ENCODE measurements at regions not wholly inside any gene's neighbourhood (a gene's known extent, or its start where the extent isn't known, plus 50 kb on each side); places are given as distances from the start of the nearest gene placed in this dataset.

DNA sequence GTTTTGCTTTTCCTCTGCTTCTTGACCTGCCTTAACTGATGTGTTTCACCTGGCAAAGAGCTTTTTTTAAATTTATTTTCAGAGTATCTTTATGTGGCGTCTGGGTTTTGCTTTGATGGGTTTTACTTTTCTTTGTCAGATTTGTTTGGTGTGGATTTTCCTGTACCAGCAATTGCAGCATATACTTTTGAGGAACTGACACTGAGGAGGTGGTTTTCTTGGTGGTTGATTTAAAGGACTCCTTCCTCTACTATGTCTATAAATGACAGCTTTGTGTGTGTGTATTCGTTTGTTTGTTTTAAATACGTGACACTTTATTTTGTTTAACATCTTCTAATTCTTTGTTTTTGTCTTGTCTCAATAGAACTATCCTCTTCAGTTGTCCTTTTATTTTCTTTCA lies 1071.9 kb upstream of the ARRDC3 start:
- no peak for DNase-seq (ENCODE audit: extremely low read depth, low read depth)
- TF ChIP-seq, protein P1, sequence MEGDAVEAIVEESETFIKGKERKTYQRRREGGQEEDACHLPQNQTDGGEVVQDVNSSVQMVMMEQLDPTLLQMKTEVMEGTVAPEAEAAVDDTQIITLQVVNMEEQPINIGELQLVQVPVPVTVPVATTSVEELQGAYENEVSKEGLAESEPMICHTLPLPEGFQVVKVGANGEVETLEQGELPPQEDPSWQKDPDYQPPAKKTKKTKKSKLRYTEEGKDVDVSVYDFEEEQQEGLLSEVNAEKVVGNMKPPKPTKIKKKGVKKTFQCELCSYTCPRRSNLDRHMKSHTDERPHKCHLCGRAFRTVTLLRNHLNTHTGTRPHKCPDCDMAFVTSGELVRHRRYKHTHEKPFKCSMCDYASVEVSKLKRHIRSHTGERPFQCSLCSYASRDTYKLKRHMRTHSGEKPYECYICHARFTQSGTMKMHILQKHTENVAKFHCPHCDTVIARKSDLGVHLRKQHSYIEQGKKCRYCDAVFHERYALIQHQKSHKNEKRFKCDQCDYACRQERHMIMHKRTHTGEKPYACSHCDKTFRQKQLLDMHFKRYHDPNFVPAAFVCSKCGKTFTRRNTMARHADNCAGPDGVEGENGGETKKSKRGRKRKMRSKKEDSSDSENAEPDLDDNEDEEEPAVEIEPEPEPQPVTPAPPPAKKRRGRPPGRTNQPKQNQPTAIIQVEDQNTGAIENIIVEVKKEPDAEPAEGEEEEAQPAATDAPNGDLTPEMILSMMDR (IDR thresholded peaks at IDR 0.05; ENCODE audit: low read depth, low read length) = no peak

DNA sequence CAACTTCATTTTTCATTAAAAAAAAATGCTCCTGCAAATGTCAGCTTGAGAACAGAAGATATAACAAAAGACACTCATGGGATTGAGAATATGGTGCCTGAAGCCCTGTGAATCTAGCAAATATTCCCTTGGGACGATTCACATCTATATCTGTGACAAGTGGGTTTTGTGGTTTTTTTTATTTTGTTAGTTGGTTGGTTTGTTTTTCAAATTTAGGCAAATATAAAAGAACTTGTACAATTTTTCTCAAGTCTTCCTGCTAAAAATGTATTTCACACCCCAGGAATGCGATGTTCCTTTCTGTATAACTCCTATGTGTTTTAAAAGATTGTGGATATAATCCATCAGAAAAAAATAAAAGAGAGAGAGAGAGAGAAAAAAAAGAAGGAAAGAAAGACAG lies 1061.8 kb upstream of the ARRDC3 start:
- DNase-seq (ENCODE audit: extremely low read depth, low read depth) = no peak
- TF ChIP-seq, protein P1 (IDR thresholded peaks at IDR 0.05; ENCODE audit: low read depth, low read length) = no peak

DNA sequence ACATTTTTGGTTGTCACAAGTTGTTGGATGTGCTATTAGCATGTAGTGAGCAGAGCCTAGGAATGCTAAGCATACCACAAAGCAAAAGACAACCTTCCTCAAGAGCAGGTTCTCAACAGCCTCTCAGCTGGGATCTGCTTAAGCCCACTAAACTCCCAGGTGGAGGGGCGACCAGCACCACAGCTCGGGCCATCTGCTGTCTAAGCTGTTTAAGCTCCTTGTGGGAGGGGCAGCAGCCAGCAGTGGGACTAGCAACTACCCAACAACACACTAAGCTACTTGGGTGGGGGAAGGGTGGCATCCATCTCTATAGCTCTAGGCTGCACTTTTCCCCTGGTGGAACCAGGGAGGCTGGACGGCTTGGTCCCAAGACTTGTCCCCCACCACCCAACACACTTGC lies 1052.7 kb upstream of the ARRDC3 start:
- no peak for DNase-seq (ENCODE audit: extremely low read depth, low read depth)
- TF ChIP-seq, protein P1 (IDR thresholded peaks at IDR 0.05; ENCODE audit: low read depth, low read length) = no peak

DNA sequence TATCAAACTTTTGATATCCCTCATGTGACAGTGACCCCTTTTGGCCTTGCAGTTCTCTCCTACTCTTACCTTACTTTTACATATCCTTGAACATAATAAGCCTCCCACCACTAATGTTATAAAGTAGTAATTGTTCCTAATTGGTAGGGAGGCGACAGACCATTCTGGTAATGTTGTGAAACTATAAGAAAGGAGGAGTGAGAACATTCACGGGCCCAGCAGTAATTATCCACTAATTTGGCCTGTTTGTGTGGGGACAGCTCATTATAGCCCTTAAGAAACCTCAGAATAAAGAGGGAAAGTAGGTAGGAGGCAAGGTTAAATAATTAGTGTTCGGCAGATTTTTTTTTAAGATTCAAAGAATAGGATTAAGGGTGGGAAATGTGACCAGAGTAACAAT lies 1046.5 kb upstream of the ARRDC3 start:
- DNase-seq (ENCODE audit: extremely low read depth, low read depth) = no peak
- TF ChIP-seq, protein P1 (IDR thresholded peaks at IDR 0.05; ENCODE audit: low read depth, low read length) = no peak

DNA sequence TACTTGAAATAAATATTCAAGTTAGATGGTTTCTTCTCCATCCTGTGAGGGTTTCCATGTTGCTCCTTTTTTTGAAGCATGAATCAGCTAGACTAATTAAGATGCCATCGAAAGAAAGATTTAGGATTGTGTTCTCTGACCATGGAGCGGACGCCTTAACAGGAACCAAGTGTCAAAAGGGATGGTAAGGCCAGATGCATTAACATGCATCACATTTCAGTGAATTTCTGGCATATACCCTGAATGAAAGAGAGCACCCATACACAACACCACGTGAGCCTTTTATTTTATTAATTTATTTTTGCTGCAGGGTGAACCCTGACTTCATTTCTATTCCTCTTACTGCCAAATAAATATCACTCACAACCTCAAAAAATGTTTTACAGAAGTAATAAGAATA lies 1045.3 kb upstream of the ARRDC3 start:
- TF ChIP-seq, protein P1 (IDR thresholded peaks at IDR 0.05; ENCODE audit: low read depth, low read length) = no peak
- no peak for DNase-seq (ENCODE audit: extremely low read depth, low read depth)

DNA sequence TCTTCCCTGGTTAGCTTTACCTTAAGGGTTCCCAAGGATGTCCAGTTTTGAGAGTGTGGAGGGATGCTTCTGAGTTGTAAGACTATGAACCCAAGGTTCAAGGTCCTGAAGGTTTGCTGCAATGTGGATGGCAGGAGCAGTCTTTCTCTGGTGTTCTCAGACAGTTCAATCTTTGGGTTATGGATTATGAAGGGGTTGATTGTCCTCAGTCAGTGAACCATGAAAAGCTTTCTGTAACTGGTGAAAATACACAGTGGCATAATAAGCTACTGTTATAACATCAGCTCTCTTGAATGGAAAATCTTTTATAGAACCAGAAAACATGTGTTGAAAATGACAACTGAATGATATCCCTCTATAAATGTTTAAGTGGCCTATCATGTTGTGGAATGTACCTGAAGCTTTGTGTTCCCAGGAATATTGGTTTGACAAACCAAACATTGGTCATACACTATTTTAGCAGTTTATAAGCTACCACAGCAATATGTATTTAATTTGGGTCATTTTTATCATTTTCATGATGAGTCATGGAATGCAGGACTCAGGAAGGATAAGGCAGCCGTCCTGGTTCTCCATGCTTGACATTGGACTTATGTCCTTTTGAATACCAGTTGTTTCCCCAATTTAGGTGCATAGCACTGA lies 1041.8 kb upstream of the ARRDC3 start:
- TF ChIP-seq, protein P1 (IDR thresholded peaks at IDR 0.05; ENCODE audit: low read depth, low read length) = no peak

DNA sequence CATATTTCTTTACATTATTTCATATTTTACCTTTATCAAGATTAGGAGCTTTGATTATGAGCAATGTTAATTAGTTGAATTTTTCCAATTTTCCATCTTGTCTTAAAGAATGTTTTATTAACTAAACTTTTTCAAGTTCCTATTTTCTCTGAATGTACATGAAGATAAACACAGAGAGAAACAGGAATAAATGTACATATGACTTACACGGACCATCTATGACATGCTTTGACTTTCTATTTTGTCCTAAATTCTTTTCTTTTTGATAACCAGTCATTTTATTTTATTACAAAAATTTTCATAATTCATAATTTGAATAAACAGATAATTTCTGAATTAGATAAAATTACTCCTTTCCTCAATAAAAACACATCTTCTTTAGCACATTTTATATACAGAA lies 1038.8 kb upstream of the ARRDC3 start:
- DNase-seq (ENCODE audit: extremely low read depth, low read depth) = no peak

More for the DNA sequence above, 1041.8 kb upstream of the ARRDC3 start:
- DNase-seq (ENCODE audit: extremely low read depth, low read depth) = no peak

More for the DNA sequence above, 1038.8 kb upstream of the ARRDC3 start:
- TF ChIP-seq, protein P1 (IDR thresholded peaks at IDR 0.05; ENCODE audit: low read depth, low read length) = no peak
